ENCODE measurements at regions not wholly inside any gene's neighbourhood (a gene's known extent, or its start where the extent isn't known, plus 50 kb on each side); places are given as distances from the start of the nearest gene placed in this dataset.

GRCh38 chr2:7517851-7518250 is 600.6 kb downstream of the RNF144A start:
- H3K4me3 ChIP-seq (ENCODE audit: insufficient read depth, low read depth, low read length, poor library complexity, severe bottlenecking) = no peak overlapping the region
- no peak for DNase-seq
- no peak overlapping the region for H3K27ac ChIP-seq (ENCODE audit: insufficient read depth, low read length, poor library complexity, severe bottlenecking)
- no peaks in the 10 kb centered on the region for H3K4me1 ChIP-seq (ENCODE audit: control insufficient read depth, insufficient read depth, low read length, poor library complexity, severe bottlenecking)
- H3K9me3 ChIP-seq (ENCODE audit: control insufficient read depth, low read length) = no peaks in the 10 kb centered on the region
- H3K36me3 ChIP-seq (ENCODE audit: control insufficient read depth, insufficient read depth, low read length) = no peaks in the 10 kb centered on the region
- no peaks in the 10 kb centered on the region for H3K27me3 ChIP-seq (replicated peaks; ENCODE audit: control insufficient read depth, insufficient read depth, low read length, poor library complexity, severe bottlenecking)

- no peaks in the 10 kb centered on the region for H3K4me1 ChIP-seq (ENCODE audit: control insufficient read depth, insufficient read depth, low read length, poor library complexity, severe bottlenecking)
- no peak overlapping the region for H3K27ac ChIP-seq (ENCODE audit: insufficient read depth, low read length, poor library complexity, severe bottlenecking)
- no peaks in the 10 kb centered on the region for H3K9me3 ChIP-seq (ENCODE audit: control insufficient read depth, low read length)
- no peaks in the 10 kb centered on the region for H3K27me3 ChIP-seq (replicated peaks; ENCODE audit: control insufficient read depth, insufficient read depth, low read length, poor library complexity, severe bottlenecking)
- no peaks in the 10 kb centered on the region for H3K36me3 ChIP-seq (ENCODE audit: control insufficient read depth, insufficient read depth, low read length)
- H3K4me3 ChIP-seq (ENCODE audit: insufficient read depth, low read depth, low read length, poor library complexity, severe bottlenecking) = no peak overlapping the region
- no peak for DNase-seq
Observed at GRCh38 chr2:7523481-7524120, 606.4 kb downstream of the RNF144A start.

- Histone ChIP-seq H3K36me3 (ENCODE audit: control insufficient read depth, insufficient read depth, low read length) (no peaks in the 10 kb centered on the region), H3K9me3 (ENCODE audit: control insufficient read depth, low read length) (no peaks in the 10 kb centered on the region), H3K27ac (ENCODE audit: insufficient read depth, low read length, poor library complexity, severe bottlenecking) (no peak overlapping the region), H3K4me3 (ENCODE audit: insufficient read depth, low read depth, low read length, poor library complexity, severe bottlenecking) (no peak overlapping the region), H3K4me1 (ENCODE audit: control insufficient read depth, insufficient read depth, low read length, poor library complexity, severe bottlenecking) (no peaks in the 10 kb centered on the region), H3K27me3 (replicated peaks; ENCODE audit: control insufficient read depth, insufficient read depth, low read length, poor library complexity, severe bottlenecking) (no peaks in the 10 kb centered on the region)
- no peak for DNase-seq
Observed at GRCh38 chr2:7524195-7524594, 607.0 kb downstream of the RNF144A start.

- no peaks in the 10 kb centered on the region for H3K27me3 ChIP-seq (replicated peaks; ENCODE audit: control insufficient read depth, insufficient read depth, low read length, poor library complexity, severe bottlenecking)
- no peaks in the 10 kb centered on the region for H3K9me3 ChIP-seq (ENCODE audit: control insufficient read depth, low read length)
- H3K27ac ChIP-seq (ENCODE audit: insufficient read depth, low read length, poor library complexity, severe bottlenecking) = no peak overlapping the region
- no peaks in the 10 kb centered on the region for H3K36me3 ChIP-seq (ENCODE audit: control insufficient read depth, insufficient read depth, low read length)
- H3K4me3 ChIP-seq (ENCODE audit: insufficient read depth, low read depth, low read length, poor library complexity, severe bottlenecking) = no peak overlapping the region
- H3K4me1 ChIP-seq (ENCODE audit: control insufficient read depth, insufficient read depth, low read length, poor library complexity, severe bottlenecking) = no peaks in the 10 kb centered on the region
- DNase-seq = no peak
Observed at GRCh38 chr2:7525746-7526145, 608.5 kb downstream of the RNF144A start.

- no peak for DNase-seq
- no peak overlapping the region for H3K27ac ChIP-seq (ENCODE audit: insufficient read depth, low read length, poor library complexity, severe bottlenecking)
- H3K36me3 ChIP-seq (ENCODE audit: control insufficient read depth, insufficient read depth, low read length) = no peaks in the 10 kb centered on the region
- no peaks in the 10 kb centered on the region for H3K4me1 ChIP-seq (ENCODE audit: control insufficient read depth, insufficient read depth, low read length, poor library complexity, severe bottlenecking)
- no peak overlapping the region for H3K4me3 ChIP-seq (ENCODE audit: insufficient read depth, low read depth, low read length, poor library complexity, severe bottlenecking)
- no peaks in the 10 kb centered on the region for H3K27me3 ChIP-seq (replicated peaks; ENCODE audit: control insufficient read depth, insufficient read depth, low read length, poor library complexity, severe bottlenecking)
- no peaks in the 10 kb centered on the region for H3K9me3 ChIP-seq (ENCODE audit: control insufficient read depth, low read length)
Observed at GRCh38 chr2:7527165-7527722, 610.0 kb downstream of the RNF144A start.

GRCh38 chr2:7530001-7530400 is 612.8 kb downstream of the RNF144A start:
- H3K9me3 ChIP-seq (ENCODE audit: control insufficient read depth, low read length) = no peaks in the 10 kb centered on the region
- H3K4me1 ChIP-seq (ENCODE audit: control insufficient read depth, insufficient read depth, low read length, poor library complexity, severe bottlenecking) = no peaks in the 10 kb centered on the region
- no peaks in the 10 kb centered on the region for H3K27me3 ChIP-seq (replicated peaks; ENCODE audit: control insufficient read depth, insufficient read depth, low read length, poor library complexity, severe bottlenecking)
- H3K4me3 ChIP-seq (ENCODE audit: insufficient read depth, low read depth, low read length, poor library complexity, severe bottlenecking) = no peak overlapping the region
- H3K27ac ChIP-seq (ENCODE audit: insufficient read depth, low read length, poor library complexity, severe bottlenecking) = no peak overlapping the region
- no peak for DNase-seq
- H3K36me3 ChIP-seq (ENCODE audit: control insufficient read depth, insufficient read depth, low read length) = no peaks in the 10 kb centered on the region

GRCh38 chr2:7539077-7539476 is 621.9 kb downstream of the RNF144A start:
- Histone ChIP-seq H3K27ac (ENCODE audit: insufficient read depth, low read length, poor library complexity, severe bottlenecking) (no peak overlapping the region), H3K9me3 (ENCODE audit: control insufficient read depth, low read length) (no peaks in the 10 kb centered on the region), H3K4me1 (ENCODE audit: control insufficient read depth, insufficient read depth, low read length, poor library complexity, severe bottlenecking) (no peaks in the 10 kb centered on the region), H3K27me3 (replicated peaks; ENCODE audit: control insufficient read depth, insufficient read depth, low read length, poor library complexity, severe bottlenecking) (no peaks in the 10 kb centered on the region), H3K4me3 (ENCODE audit: insufficient read depth, low read depth, low read length, poor library complexity, severe bottlenecking) (no peak overlapping the region), H3K36me3 (ENCODE audit: control insufficient read depth, insufficient read depth, low read length) (no peaks in the 10 kb centered on the region)
- DNase-seq = no peak

- Histone ChIP-seq H3K4me3 (ENCODE audit: insufficient read depth, low read depth, low read length, poor library complexity, severe bottlenecking) (no peak overlapping the region), H3K27ac (ENCODE audit: insufficient read depth, low read length, poor library complexity, severe bottlenecking) (no peak overlapping the region), H3K27me3 (replicated peaks; ENCODE audit: control insufficient read depth, insufficient read depth, low read length, poor library complexity, severe bottlenecking) (no peaks in the 10 kb centered on the region), H3K36me3 (ENCODE audit: control insufficient read depth, insufficient read depth, low read length) (no peaks in the 10 kb centered on the region), H3K9me3 (ENCODE audit: control insufficient read depth, low read length) (no peaks in the 10 kb centered on the region), H3K4me1 (ENCODE audit: control insufficient read depth, insufficient read depth, low read length, poor library complexity, severe bottlenecking) (no peaks in the 10 kb centered on the region)
- no peak for DNase-seq
Observed at GRCh38 chr2:7539760-7540159, 622.5 kb downstream of the RNF144A start.

GRCh38 chr2:7552825-7553570 is 635.8 kb downstream of the RNF144A start:
- no peak overlapping the region for H3K27ac ChIP-seq (ENCODE audit: insufficient read depth, low read length, poor library complexity, severe bottlenecking)
- no peaks in the 10 kb centered on the region for H3K9me3 ChIP-seq (ENCODE audit: control insufficient read depth, low read length)
- H3K4me1 ChIP-seq (ENCODE audit: control insufficient read depth, insufficient read depth, low read length, poor library complexity, severe bottlenecking) = no peaks in the 10 kb centered on the region
- no peaks in the 10 kb centered on the region for H3K27me3 ChIP-seq (replicated peaks; ENCODE audit: control insufficient read depth, insufficient read depth, low read length, poor library complexity, severe bottlenecking)
- no peak for DNase-seq
- no peak overlapping the region for H3K4me3 ChIP-seq (ENCODE audit: insufficient read depth, low read depth, low read length, poor library complexity, severe bottlenecking)
- no peaks in the 10 kb centered on the region for H3K36me3 ChIP-seq (ENCODE audit: control insufficient read depth, insufficient read depth, low read length)

- H3K27ac ChIP-seq (ENCODE audit: insufficient read depth, low read length, poor library complexity, severe bottlenecking) = no peak overlapping the region
- H3K4me1 ChIP-seq (ENCODE audit: control insufficient read depth, insufficient read depth, low read length, poor library complexity, severe bottlenecking) = no peaks in the 10 kb centered on the region
- DNase-seq = no peak
- no peaks in the 10 kb centered on the region for H3K36me3 ChIP-seq (ENCODE audit: control insufficient read depth, insufficient read depth, low read length)
- H3K4me3 ChIP-seq (ENCODE audit: insufficient read depth, low read depth, low read length, poor library complexity, severe bottlenecking) = no peak overlapping the region
- H3K9me3 ChIP-seq (ENCODE audit: control insufficient read depth, low read length) = no peaks in the 10 kb centered on the region
- no peaks in the 10 kb centered on the region for H3K27me3 ChIP-seq (replicated peaks; ENCODE audit: control insufficient read depth, insufficient read depth, low read length, poor library complexity, severe bottlenecking)
Observed at GRCh38 chr2:7555260-7555659, 638.0 kb downstream of the RNF144A start.

Data from effector memory CD4-positive, alpha-beta T cell (primary cell).